ENCODE measurements at regions not wholly inside any gene's neighbourhood (a gene's known extent, or its start where the extent isn't known, plus 50 kb on each side); places are given as distances from the start of the nearest gene placed in this dataset.
"Not testable (repeated sequence)": the region's sequence is repeated elsewhere in the genome, so short reads cannot be mapped to it uniquely, and the experiment has no call there.

- Histone ChIP-seq H3K79me1 (replicated peaks; ENCODE audit: low read length, poor library complexity, severe bottlenecking) (no peaks in the 10 kb centered on the region), H3K18ac (ENCODE audit: low read depth in 1 of 2, low read length in 2 of 2) (no peak overlapping the region), H3K9ac (ENCODE audit: low read length) (no peak overlapping the region), H3K27ac (ENCODE audit: low read length, poor library complexity, severe bottlenecking) (no peak overlapping the region), H3K14ac (ENCODE audit: low read length in 2 of 2) (no peak overlapping the region), H3K9me3 (ENCODE audit: control insufficient read depth, low read length) (no peaks in the 10 kb centered on the region), H2BK120ac (ENCODE audit: low read depth, low read length) (no peak overlapping the region), H3K4ac (ENCODE audit: low read depth in 1 of 2, low read length in 2 of 2) (no peak overlapping the region), H4K91ac (ENCODE audit: low read length) (no peak overlapping the region), H2BK12ac (ENCODE audit: low read length in 2 of 2) (no peak overlapping the region), H3K36me3 (ENCODE audit: control insufficient read depth in 1 of 2, insufficient read depth in 2 of 2, low read depth in 1 of 2, low read length in 2 of 2) (no peaks in the 10 kb centered on the region), H4K8ac (ENCODE audit: low read length) (no peak overlapping the region), H3K4me1 (ENCODE audit: control insufficient read depth, insufficient read depth, low read depth, low read length) (no peaks in the 10 kb centered on the region), H3K4me3 (ENCODE audit: insufficient read depth in 1 of 2, low read depth in 1 of 2, low read length in 2 of 2) (no peak overlapping the region), H2AFZ (ENCODE audit: low read depth, low read length) (no peak overlapping the region), H3K4me2 (ENCODE audit: low read length, poor library complexity, severe bottlenecking) (peak overlapping the region; percentile 30), H3K23ac (ENCODE audit: low read length in 2 of 2) (no peak overlapping the region), H3K27me3 (ENCODE audit: control insufficient read depth in 1 of 2, insufficient read depth in 1 of 2, low read length in 2 of 2) (peaks cover 0 to 6% of the 10 kb centered on the region in 2 experiments), H2AK5ac (ENCODE audit: low read length, severe bottlenecking) (no peak overlapping the region), H2BK5ac (ENCODE audit: low read depth, low read length, poor library complexity, severe bottlenecking) (no peak overlapping the region), H2BK15ac (ENCODE audit: low read depth, poor library complexity, severe bottlenecking) (no peak overlapping the region)
- 0% methylated on average over 2 of the region's 6 CpGs for WGBS
- DNase-seq, result peak; percentile 55
Measured at GRCh38 chr3:140863580-140864009, 78.0 kb upstream of the SLC25A36 start.

DNA sequence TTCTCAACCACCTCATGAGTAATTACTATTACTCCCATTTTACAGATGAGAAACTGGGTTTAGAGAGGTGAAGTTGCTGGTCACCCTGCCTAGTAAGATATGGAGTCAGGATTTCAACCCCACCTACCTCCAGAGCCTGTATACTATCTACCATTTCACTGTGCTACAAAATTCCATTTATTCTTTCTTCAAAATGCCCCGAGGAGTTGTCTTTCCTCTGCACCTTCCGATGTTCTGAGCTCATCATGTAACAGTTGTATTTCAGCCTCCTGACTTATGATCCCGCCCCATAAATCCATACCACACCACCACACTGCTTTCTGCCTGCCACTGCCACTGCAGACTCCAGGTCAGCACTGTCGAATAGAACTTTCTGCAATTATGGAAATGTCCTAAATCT is 71.3 kb upstream of the SLC25A36 start:
- Histone ChIP-seq H2BK120ac (ENCODE audit: low read depth, low read length) (no peak overlapping the region), H2BK15ac (ENCODE audit: low read depth, poor library complexity, severe bottlenecking) (no peak overlapping the region), H3K14ac (ENCODE audit: low read length in 2 of 2) (no peak overlapping the region), H2AFZ (ENCODE audit: low read depth, low read length) (no peak overlapping the region), H3K18ac (ENCODE audit: low read depth in 1 of 2, low read length in 2 of 2) (no peak overlapping the region), H3K27ac (ENCODE audit: low read length, poor library complexity, severe bottlenecking) (no peak overlapping the region), H2BK5ac (ENCODE audit: low read depth, low read length, poor library complexity, severe bottlenecking) (no peak overlapping the region), H4K91ac (ENCODE audit: low read length) (peak overlapping the region; percentile 27), H3K36me3 (ENCODE audit: control insufficient read depth in 1 of 2, insufficient read depth in 2 of 2, low read depth in 1 of 2, low read length in 2 of 2) (no peaks in the 10 kb centered on the region), H3K23ac (ENCODE audit: low read length in 2 of 2) (no peak overlapping the region), H3K4me1 (ENCODE audit: control insufficient read depth, insufficient read depth, low read depth, low read length) (no peaks in the 10 kb centered on the region), H3K4me3 (ENCODE audit: insufficient read depth in 1 of 2, low read depth in 1 of 2, low read length in 2 of 2) (no peak overlapping the region), H3K9ac (ENCODE audit: low read length) (no peak overlapping the region), H3K9me3 (ENCODE audit: control insufficient read depth, low read length) (no peaks in the 10 kb centered on the region), H3K4ac (ENCODE audit: low read depth in 1 of 2, low read length in 2 of 2) (no peak overlapping the region), H3K4me2 (ENCODE audit: low read length, poor library complexity, severe bottlenecking) (no peak overlapping the region), H4K8ac (ENCODE audit: low read length) (no peak overlapping the region), H3K27me3 (ENCODE audit: control insufficient read depth in 1 of 2, insufficient read depth in 1 of 2, low read length in 2 of 2) (peaks cover 0 to 9% of the 10 kb centered on the region in 2 experiments), H2AK5ac (ENCODE audit: low read length, severe bottlenecking) (no peak overlapping the region), H3K79me1 (replicated peaks; ENCODE audit: low read length, poor library complexity, severe bottlenecking) (no peaks in the 10 kb centered on the region), H2BK12ac (ENCODE audit: low read length in 2 of 2) (no peak overlapping the region)
- WGBS, result 66% methylated on average over 4 of the region's 4 CpGs
- DNase-seq, result no peak

- H3K23ac ChIP-seq (ENCODE audit: low read length in 2 of 2), result no peak overlapping the region
- H2AFZ ChIP-seq (ENCODE audit: low read depth, low read length), result no peak overlapping the region
- H3K4me1 ChIP-seq (ENCODE audit: control insufficient read depth, insufficient read depth, low read depth, low read length), result no peaks in the 10 kb centered on the region
- H2AK5ac ChIP-seq (ENCODE audit: low read length, severe bottlenecking), result no peak overlapping the region
- H2BK12ac ChIP-seq (ENCODE audit: low read length in 2 of 2), result no peak overlapping the region
- 74% methylated on average over 2 of the region's 2 CpGs for WGBS
- no peak overlapping the region for H3K4me2 ChIP-seq (ENCODE audit: low read length, poor library complexity, severe bottlenecking)
- no peak overlapping the region for H3K4ac ChIP-seq (ENCODE audit: low read depth in 1 of 2, low read length in 2 of 2)
- H2BK120ac ChIP-seq (ENCODE audit: low read depth, low read length), result no peak overlapping the region
- no peak overlapping the region for H3K9ac ChIP-seq (ENCODE audit: low read length)
- H3K4me3 ChIP-seq (ENCODE audit: insufficient read depth in 1 of 2, low read depth in 1 of 2, low read length in 2 of 2), result no peak overlapping the region
- no peak overlapping the region for H3K14ac ChIP-seq (ENCODE audit: low read length in 2 of 2)
- no peak overlapping the region for H3K18ac ChIP-seq (ENCODE audit: low read depth in 1 of 2, low read length in 2 of 2)
- no peak overlapping the region for H3K27ac ChIP-seq (ENCODE audit: low read length, poor library complexity, severe bottlenecking)
- no peaks in the 10 kb centered on the region for H3K9me3 ChIP-seq (ENCODE audit: control insufficient read depth, low read length)
- no peak overlapping the region for H4K91ac ChIP-seq (ENCODE audit: low read length)
- H3K36me3 ChIP-seq (ENCODE audit: control insufficient read depth in 1 of 2, insufficient read depth in 2 of 2, low read depth in 1 of 2, low read length in 2 of 2), result no peaks in the 10 kb centered on the region
- H3K79me1 ChIP-seq (replicated peaks; ENCODE audit: low read length, poor library complexity, severe bottlenecking), result no peaks in the 10 kb centered on the region
- H4K8ac ChIP-seq (ENCODE audit: low read length), result no peak overlapping the region
- DNase-seq, result no peak
- peaks cover 0 to 9% of the 10 kb centered on the region in 2 experiments for H3K27me3 ChIP-seq (ENCODE audit: control insufficient read depth in 1 of 2, insufficient read depth in 1 of 2, low read length in 2 of 2)
- no peak overlapping the region for H2BK15ac ChIP-seq (ENCODE audit: low read depth, poor library complexity, severe bottlenecking)
- H2BK5ac ChIP-seq (ENCODE audit: low read depth, low read length, poor library complexity, severe bottlenecking), result no peak overlapping the region
Measured at GRCh38 chr3:140871022-140871421, 70.6 kb upstream of the SLC25A36 start.

DNA sequence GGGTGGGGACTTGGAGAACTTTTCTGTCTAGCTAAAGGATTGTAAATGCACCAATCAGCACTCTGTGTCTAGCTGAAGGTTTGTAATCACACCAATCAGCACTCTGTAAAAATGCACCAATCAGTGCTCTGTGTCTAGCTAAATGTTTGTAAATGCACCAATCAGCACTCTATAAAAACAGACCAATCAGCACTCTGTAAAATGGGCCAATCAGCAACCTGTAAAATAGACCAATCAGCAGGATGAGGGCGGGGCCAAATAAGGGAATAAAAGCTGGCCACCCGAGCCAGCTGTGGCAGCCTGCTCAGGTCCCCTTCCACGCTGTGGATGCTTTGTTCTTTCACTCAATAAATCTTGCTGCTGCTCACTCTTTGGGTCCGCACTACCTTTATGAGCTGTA is 69.5 kb upstream of the SLC25A36 start:
- H3K9me3 ChIP-seq (ENCODE audit: control insufficient read depth, low read length); H3K4me1 ChIP-seq (ENCODE audit: control insufficient read depth, insufficient read depth, low read depth, low read length); DNase-seq; H2AFZ ChIP-seq (ENCODE audit: low read depth, low read length); H3K14ac ChIP-seq (ENCODE audit: low read length in 2 of 2); H3K23ac ChIP-seq (ENCODE audit: low read length in 2 of 2); H3K4me3 ChIP-seq (ENCODE audit: insufficient read depth in 1 of 2, low read depth in 1 of 2, low read length in 2 of 2); H2BK5ac ChIP-seq (ENCODE audit: low read depth, low read length, poor library complexity, severe bottlenecking); H2AK5ac ChIP-seq (ENCODE audit: low read length, severe bottlenecking); H3K9ac ChIP-seq (ENCODE audit: low read length); H3K4me2 ChIP-seq (ENCODE audit: low read length, poor library complexity, severe bottlenecking); H2BK15ac ChIP-seq (ENCODE audit: low read depth, poor library complexity, severe bottlenecking); H3K18ac ChIP-seq (ENCODE audit: low read depth in 1 of 2, low read length in 2 of 2); H2BK120ac ChIP-seq (ENCODE audit: low read depth, low read length); H3K27me3 ChIP-seq (ENCODE audit: control insufficient read depth in 1 of 2, insufficient read depth in 1 of 2, low read length in 2 of 2); H2BK12ac ChIP-seq (ENCODE audit: low read length in 2 of 2); H3K4ac ChIP-seq (ENCODE audit: low read depth in 1 of 2, low read length in 2 of 2); H3K79me1 ChIP-seq (replicated peaks; ENCODE audit: low read length, poor library complexity, severe bottlenecking); H3K36me3 ChIP-seq (ENCODE audit: control insufficient read depth in 1 of 2, insufficient read depth in 2 of 2, low read depth in 1 of 2, low read length in 2 of 2); H4K8ac ChIP-seq (ENCODE audit: low read length); H4K91ac ChIP-seq (ENCODE audit: low read length); H3K27ac ChIP-seq (ENCODE audit: low read length, poor library complexity, severe bottlenecking): not testable (repeated sequence)
- WGBS, result 51% methylated on average over 4 of the region's 4 CpGs

All from mesenchymal stem cell (in vitro differentiated cells and primary cell).